ENCODE measurements at regions not wholly inside any gene's neighbourhood (a gene's known extent, or its start where the extent isn't known, plus 50 kb on each side); places are given as distances from the start of the nearest gene placed in this dataset.

- Histone ChIP-seq H3K56ac (ENCODE audit: insufficient read length, low read depth, low read length) (no peak overlapping the region), H2BK15ac (ENCODE audit: low read depth, low read length) (no peak overlapping the region), H3K23me2 (ENCODE audit: insufficient read length, low read depth, low read length, poor library complexity, severe bottlenecking) (no peaks in the 10 kb centered on the region), H3K9ac (ENCODE audit: extremely low read depth, insufficient read length, low read length) (no peak overlapping the region), H4K5ac (ENCODE audit: insufficient read length, low read depth, low read length) (no peak overlapping the region), H3K27ac (ENCODE audit: insufficient read length, low read depth, low read length) (no peak overlapping the region), H3K79me1 (ENCODE audit: insufficient read depth, low read depth, low read length, poor library complexity, severe bottlenecking) (no peaks in the 10 kb centered on the region), H3K18ac (ENCODE audit: insufficient read length, low read depth, low read length) (no peak overlapping the region), H2BK120ac (ENCODE audit: low read depth, low read length, poor library complexity, severe bottlenecking) (no peak overlapping the region), H3T11ph (ENCODE audit: low read length) (no peak overlapping the region), H2BK12ac (ENCODE audit: insufficient read length, low read depth, low read length) (no peak overlapping the region), H3K79me2 (ENCODE audit: insufficient read depth, low read length) (no peaks in the 10 kb centered on the region), H3K14ac (ENCODE audit: insufficient read depth, low read length) (no peak overlapping the region), H4K91ac (ENCODE audit: insufficient read length, low read depth, low read length) (no peak overlapping the region), H2AK5ac (ENCODE audit: insufficient read length, low read length) (no peak overlapping the region), H4K20me1 (ENCODE audit: control insufficient read depth, insufficient read depth, insufficient read length) (no peaks in the 10 kb centered on the region), H3K27me3 (ENCODE audit: insufficient read depth, low read length) (no peaks in the 10 kb centered on the region), H2AFZ (ENCODE audit: low read length) (no peak overlapping the region), H3K9me3 (ENCODE audit: control insufficient read depth, low read depth, low read length) (no peaks in the 10 kb centered on the region), H3K4ac (ENCODE audit: low read depth, low read length) (no peak overlapping the region), H3K23ac (ENCODE audit: insufficient read length, low read depth, low read length) (no peak overlapping the region), H3K4me1 (ENCODE audit: insufficient read depth, low read length) (no peaks in the 10 kb centered on the region), H2BK5ac (ENCODE audit: insufficient read length, low read length) (no peak overlapping the region), H4K8ac (replicated peaks; ENCODE audit: insufficient read length, low read depth, low read length) (no peak overlapping the region), H2BK20ac (ENCODE audit: low read depth, low read length, poor library complexity, severe bottlenecking) (no peak overlapping the region), H3K4me2 (ENCODE audit: insufficient read depth, insufficient read length, low read length) (no peak overlapping the region)
- no peak for DNase-seq
- H3K4me1 Mint-ChIP-seq: no peaks in the 10 kb centered on the region
- no peak overlapping the region for H3K4me3 Mint-ChIP-seq
- H3K27me3 Mint-ChIP-seq (ENCODE audit: low read depth): no peaks in the 10 kb centered on the region
- WGBS (ENCODE audit: extremely low coverage, insufficient read length, low lambda C conversion rate): 100% methylated on average over 1 of the region's 2 CpGs
- no peak for TF ChIP-seq CTCF (conservative IDR thresholded peaks at IDR 0.05)
- H3K36me3 Mint-ChIP-seq (ENCODE audit: insufficient read depth in 1 of 3, low read depth in 3 of 3): peaks cover 0 to 6% (median 3%) of the 10 kb centered on the region in 3 experiments; a peak in 6 of 7 replicates
- no peak overlapping the region for H3K27ac Mint-ChIP-seq
- peaks cover 6 to 9% of the 10 kb centered on the region in 2 experiments for H3K9me3 Mint-ChIP-seq
These were observed 333.9 kb downstream of the SH2D1A start for GRCh38 chrX:124680287-124680686.
